ENCODE measurements at regions not wholly inside any gene's neighbourhood (a gene's known extent, or its start where the extent isn't known, plus 50 kb on each side); places are given as distances from the start of the nearest gene placed in this dataset.

GRCh38 chr7:132030086-132030568 lies 473.7 kb upstream of the PODXL start:
- Mint-ChIP-seq H3K27ac (ENCODE audit: unreplicated experiment) (no peak overlapping the region), H3K27me3 (ENCODE audit: low read depth) (peaks cover 11% of the 10 kb centered on the region), H3K36me3 (ENCODE audit: low read depth) (no peaks in the 10 kb centered on the region), H3K4me1 (peaks cover under 1% of the 10 kb centered on the region), H3K9me3 (no peaks in the 10 kb centered on the region), H3K4me3 (no peak overlapping the region)
- TF ChIP-seq CTCF (conservative IDR thresholded peaks at IDR 0.05): no peak
- DNase-seq (ENCODE audit: low read depth, low spot score): no peak

DNA sequence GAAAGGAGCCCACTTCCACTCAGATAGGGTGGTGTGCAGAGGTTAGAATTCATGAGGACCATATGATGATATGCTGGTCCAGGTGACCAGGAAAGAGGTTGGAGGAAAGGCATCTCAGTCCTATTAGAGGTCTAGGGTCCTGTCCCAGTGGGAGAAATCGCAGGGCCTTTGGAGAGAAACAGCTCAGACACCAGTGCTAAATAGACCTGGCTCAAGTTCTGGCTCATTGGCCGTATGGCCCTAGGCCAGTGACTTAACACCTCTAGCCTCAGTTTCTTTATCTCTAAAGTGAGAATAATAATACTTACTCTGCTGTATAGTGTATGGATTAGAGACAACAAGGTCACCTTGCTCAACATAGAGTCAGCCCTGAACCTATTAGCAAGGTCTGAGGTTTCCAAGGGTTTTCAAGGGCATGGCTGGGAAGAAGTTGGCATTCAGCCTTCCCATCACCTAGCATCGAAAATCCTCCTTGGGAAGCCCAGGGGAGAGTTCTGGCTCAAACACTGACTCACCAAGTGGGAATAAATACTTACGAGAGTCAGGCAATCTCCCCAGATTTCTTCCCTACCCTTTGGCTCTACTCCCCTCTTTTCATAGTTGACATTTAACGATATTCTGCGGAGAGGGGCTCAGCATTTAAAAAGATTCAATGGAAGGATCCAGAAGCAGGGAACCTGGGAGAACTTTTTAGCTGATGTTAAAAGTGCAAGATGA lies 473.1 kb upstream of the PODXL start:
- H3K4me3 Mint-ChIP-seq: no peak overlapping the region
- peaks cover 11% of the 10 kb centered on the region for H3K27me3 Mint-ChIP-seq (ENCODE audit: low read depth)
- DNase-seq (ENCODE audit: low read depth, low spot score): no peak
- TF ChIP-seq CTCF (conservative IDR thresholded peaks at IDR 0.05): no peak
- H3K9me3 Mint-ChIP-seq: no peaks in the 10 kb centered on the region
- no peak overlapping the region for H3K27ac Mint-ChIP-seq (ENCODE audit: unreplicated experiment)
- no peaks in the 10 kb centered on the region for H3K4me1 Mint-ChIP-seq
- no peaks in the 10 kb centered on the region for H3K36me3 Mint-ChIP-seq (ENCODE audit: low read depth)

DNA sequence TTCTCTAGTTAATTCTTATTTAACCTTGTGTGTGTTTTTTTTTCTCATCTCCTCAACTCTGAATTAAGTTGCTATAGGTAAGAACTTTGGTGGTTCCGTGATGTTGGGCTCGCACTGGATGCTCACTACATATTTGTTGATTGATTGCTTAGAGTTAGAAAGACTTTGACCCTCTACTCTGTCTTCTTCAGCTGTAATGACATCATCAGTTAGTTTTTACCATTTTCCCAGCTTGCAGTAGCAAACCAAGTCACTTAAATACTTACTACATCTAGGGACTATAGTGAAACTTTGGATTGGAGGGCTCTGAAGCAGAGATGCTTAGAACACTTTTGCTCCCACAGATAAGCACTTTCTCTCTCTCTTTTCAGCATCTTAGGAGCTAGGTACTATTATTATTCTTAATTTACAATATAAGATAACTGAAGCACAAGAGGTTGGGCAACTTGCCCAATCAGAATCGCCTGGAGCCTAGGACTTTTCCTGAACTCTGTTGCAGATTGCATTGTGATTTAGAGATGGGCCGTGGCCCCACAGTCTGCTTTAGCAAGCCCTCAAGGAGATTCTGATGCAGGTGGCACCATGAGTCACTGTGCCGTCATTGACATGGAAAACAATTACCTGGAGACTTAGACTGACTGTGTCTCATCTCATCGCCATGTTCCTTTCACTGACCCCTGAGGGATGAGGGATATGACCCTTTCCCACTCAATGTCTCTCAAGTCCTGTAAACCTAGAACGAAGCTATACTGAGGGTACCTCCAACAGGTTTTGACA lies 471.9 kb upstream of the PODXL start:
- TF ChIP-seq CTCF (conservative IDR thresholded peaks at IDR 0.05): no peak
- Mint-ChIP-seq H3K4me3 (no peak overlapping the region), H3K27ac (ENCODE audit: unreplicated experiment) (no peak overlapping the region), H3K9me3 (no peaks in the 10 kb centered on the region), H3K36me3 (ENCODE audit: low read depth) (no peaks in the 10 kb centered on the region), H3K4me1 (no peaks in the 10 kb centered on the region), H3K27me3 (ENCODE audit: low read depth) (peaks cover 11% of the 10 kb centered on the region)
- no peak for DNase-seq (ENCODE audit: low read depth, low spot score)

GRCh38 chr7:132024290-132024689 lies 467.9 kb upstream of the PODXL start:
- H3K4me1 Mint-ChIP-seq: peaks cover 13% of the 10 kb centered on the region
- no peak overlapping the region for H3K27ac Mint-ChIP-seq (ENCODE audit: unreplicated experiment)
- H3K36me3 Mint-ChIP-seq (ENCODE audit: low read depth): no peaks in the 10 kb centered on the region
- TF ChIP-seq CTCF (conservative IDR thresholded peaks at IDR 0.05): no peak
- H3K4me3 Mint-ChIP-seq: no peak overlapping the region
- H3K9me3 Mint-ChIP-seq: peaks cover 5% of the 10 kb centered on the region
- no peak for DNase-seq (ENCODE audit: low read depth, low spot score)
- peaks cover 9% of the 10 kb centered on the region for H3K27me3 Mint-ChIP-seq (ENCODE audit: low read depth)

DNA sequence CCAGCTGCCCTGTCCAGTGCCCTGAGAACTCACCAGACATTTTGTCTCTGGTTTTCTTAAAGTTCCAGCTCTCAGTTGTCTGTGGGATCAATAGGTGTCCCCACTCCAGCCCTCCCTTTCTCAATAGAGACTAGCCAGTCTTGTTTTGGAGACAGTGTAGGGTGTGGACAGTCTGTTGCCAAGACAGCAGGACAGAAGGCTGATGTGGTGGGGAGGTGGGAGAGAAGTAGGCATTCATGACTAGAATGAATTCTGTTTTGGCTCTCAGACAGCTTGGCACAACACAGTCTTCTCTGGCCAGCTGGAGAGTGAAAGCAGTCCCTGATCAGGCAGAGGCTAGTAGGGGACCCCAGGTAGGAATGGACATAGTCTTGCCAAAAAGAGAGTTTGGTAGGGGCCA lies 467.0 kb upstream of the PODXL start:
- Mint-ChIP-seq H3K36me3 (ENCODE audit: low read depth) (no peaks in the 10 kb centered on the region), H3K9me3 (peaks cover 5% of the 10 kb centered on the region), H3K4me1 (peaks cover 14% of the 10 kb centered on the region), H3K27me3 (ENCODE audit: low read depth) (peaks cover 9% of the 10 kb centered on the region), H3K4me3 (no peak overlapping the region), H3K27ac (ENCODE audit: unreplicated experiment) (no peak overlapping the region)
- TF ChIP-seq CTCF (conservative IDR thresholded peaks at IDR 0.05): no peak
- DNase-seq (ENCODE audit: low read depth, low spot score): no peak

Data from neural crest cell (in vitro differentiated cells).